Aorta (tissue), 5 donors: ENCODE measurements at regions not wholly inside any gene's neighbourhood (a gene's known extent, or its start where the extent isn't known, plus 50 kb on each side); places are given as distances from the start of the nearest gene placed in this dataset.
A peak's percentile ranks its signal among the peaks of the same experiment; 100 is the strongest.
"Not testable (repeated sequence)": the region's sequence is repeated elsewhere in the genome, so short reads cannot be mapped to it uniquely, and the experiment has no call there.

Source experiments
- ATAC-seq: fragments of 200-7000 bp; cut with Tn5 transposase; one replicate; pipeline ENCODE4 v1.9.1; 2022; ENCODE audit warnings: moderate library complexity; ENCODE audit not compliant: low FRiP score
- DNase-seq, 2 donors: peaks; one replicate each; pipeline ENCODE4 v3.0.0-alpha.2; 2020
- H3K27ac ChIP-seq, 2 donors: one replicate each; pipeline ENCODE4 v1.5.1; 2013; ENCODE audit warnings: low read length in 2 of 2, mild to moderate bottlenecking in 2 of 2, moderate library complexity in 2 of 2, control low read depth in 1 of 2, inconsistent platforms in 1 of 2, low read depth in 1 of 2
- H3K27me3 ChIP-seq, 2 donors: one replicate each; pipeline ENCODE4 v1.6.1; 2013; ENCODE audit warnings: control low read depth in 1 of 2, low read length in 1 of 2, mild to moderate bottlenecking in 1 of 2, moderate library complexity in 1 of 2; ENCODE audit not compliant: insufficient read depth in 2 of 2, control insufficient read depth in 1 of 2
- H3K36me3 ChIP-seq, 2 donors: one replicate each; pipeline ENCODE4 v1.6.1; 2013; ENCODE audit warnings: control low read depth in 1 of 2, low read length in 1 of 2, mild to moderate bottlenecking in 1 of 2; ENCODE audit not compliant: insufficient read depth in 2 of 2, control insufficient read depth in 1 of 2
- H3K4me1 ChIP-seq, 2 donors: one replicate each; pipeline ENCODE4 v1.6.1; 2013; ENCODE audit warnings: low read length in 2 of 2, control low read depth in 1 of 2, mild to moderate bottlenecking in 1 of 2, moderate library complexity in 1 of 2; ENCODE audit not compliant: insufficient read depth in 2 of 2, control insufficient read depth in 1 of 2
- H3K4me3 ChIP-seq, 2 donors: one replicate each; pipeline ENCODE4 v1.5.1; 2013; ENCODE audit warnings: low read length in 2 of 2, control low read depth in 1 of 2, mild to moderate bottlenecking in 1 of 2
- H3K9me3 ChIP-seq: one replicate; pipeline ENCODE4 v1.6.1; 2013; ENCODE audit warnings: mild to moderate bottlenecking, low read length; ENCODE audit not compliant: control insufficient read depth
- WGBS, 2 donors: extraction: QIAGEN DNeasy Blood & Tissue Kit; methylation state at CpG; one replicate each; pipeline ENCODE4 v1.1.7; 2013; 5-methylcytosine and 5-hydroxymethylcytosine counted together
- intact Hi-C, 2 donors: fragments of 100-400 bp; cut with DNase I; formaldehyde crosslinking; loops; one replicate each; pipeline versions ENCODE4 v1.14.2 to v1.15.0; 2022
- donor health status: healthy with polysubstance abuse.
- donor health status: Bipolar disorder and iron deficiency.
- donor health status: DM: no; HTN: no; CAD: no.
- donor health status: DM: no; HTN: no; CAD: no.
- donor health status: DM: yes; HTN: yes; CAD: no.

DNA sequence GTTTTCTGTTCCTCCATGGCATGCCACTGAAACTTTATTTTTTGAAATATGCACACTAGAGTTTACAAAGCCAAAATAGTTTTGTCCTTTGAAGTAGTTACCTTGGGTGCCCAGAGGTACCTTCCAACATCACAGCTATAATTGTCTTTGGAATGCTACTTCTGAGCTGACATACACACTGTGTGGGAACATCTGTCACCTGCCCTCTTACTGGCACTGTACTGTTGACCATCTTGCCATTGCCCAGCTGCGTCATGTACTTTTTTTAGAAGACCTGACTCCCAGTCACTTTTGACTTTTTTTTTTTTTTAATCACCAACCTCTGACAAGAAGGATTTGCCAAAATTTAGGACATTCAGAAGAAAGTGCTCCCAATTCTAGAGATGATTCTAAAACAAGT lies 200.5 kb upstream of the CXorf66 start:
- Histone ChIP-seq H3K27ac (no peak overlapping the region), H3K4me1 (no peaks in the 10 kb centered on the region), H3K27me3 (no peaks in the 10 kb centered on the region), H3K4me3 (no peak overlapping the region), H3K9me3 (no peaks in the 10 kb centered on the region), H3K36me3 (no peaks in the 10 kb centered on the region)
- ATAC-seq (no peak), DNase-seq (no peak)
- WGBS, 2 donors = 63 to 69% methylated on average over 1 of the region's 1 CpG
- intact Hi-C loops = no loop called here

DNA sequence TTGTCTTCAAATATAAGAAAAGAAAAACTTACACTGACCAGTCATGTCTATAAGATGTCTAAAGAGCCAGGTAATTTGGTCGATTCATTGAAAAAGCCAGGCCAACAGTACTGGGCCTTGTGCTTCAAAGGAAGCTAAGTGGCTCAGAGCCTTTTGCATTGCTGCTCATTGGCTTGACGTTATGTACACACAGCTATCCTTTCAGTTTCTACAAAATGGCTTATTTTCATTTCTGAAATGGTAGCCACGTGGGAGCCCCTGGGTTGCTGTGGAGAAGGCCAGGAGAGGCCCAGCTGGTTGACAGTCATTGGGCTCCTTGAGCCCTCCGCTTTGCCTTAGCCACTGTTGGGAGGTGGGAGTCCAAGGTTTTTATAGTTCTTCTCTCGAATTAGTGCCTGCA lies 199.1 kb upstream of the CXorf66 start:
- 60 to 72% methylated on average over 5 of the region's 5 CpGs for WGBS, 2 donors
- no peaks in the 10 kb centered on the region for H3K4me1 ChIP-seq
- H3K9me3 ChIP-seq = no peaks in the 10 kb centered on the region
- no peaks in the 10 kb centered on the region for H3K36me3 ChIP-seq
- no peaks in the 10 kb centered on the region for H3K27me3 ChIP-seq
- no peak overlapping the region for H3K4me3 ChIP-seq
- H3K27ac ChIP-seq = no peak overlapping the region
- DNase-seq (no peak), ATAC-seq (no peak)
- intact Hi-C loops = no loop called here

DNA sequence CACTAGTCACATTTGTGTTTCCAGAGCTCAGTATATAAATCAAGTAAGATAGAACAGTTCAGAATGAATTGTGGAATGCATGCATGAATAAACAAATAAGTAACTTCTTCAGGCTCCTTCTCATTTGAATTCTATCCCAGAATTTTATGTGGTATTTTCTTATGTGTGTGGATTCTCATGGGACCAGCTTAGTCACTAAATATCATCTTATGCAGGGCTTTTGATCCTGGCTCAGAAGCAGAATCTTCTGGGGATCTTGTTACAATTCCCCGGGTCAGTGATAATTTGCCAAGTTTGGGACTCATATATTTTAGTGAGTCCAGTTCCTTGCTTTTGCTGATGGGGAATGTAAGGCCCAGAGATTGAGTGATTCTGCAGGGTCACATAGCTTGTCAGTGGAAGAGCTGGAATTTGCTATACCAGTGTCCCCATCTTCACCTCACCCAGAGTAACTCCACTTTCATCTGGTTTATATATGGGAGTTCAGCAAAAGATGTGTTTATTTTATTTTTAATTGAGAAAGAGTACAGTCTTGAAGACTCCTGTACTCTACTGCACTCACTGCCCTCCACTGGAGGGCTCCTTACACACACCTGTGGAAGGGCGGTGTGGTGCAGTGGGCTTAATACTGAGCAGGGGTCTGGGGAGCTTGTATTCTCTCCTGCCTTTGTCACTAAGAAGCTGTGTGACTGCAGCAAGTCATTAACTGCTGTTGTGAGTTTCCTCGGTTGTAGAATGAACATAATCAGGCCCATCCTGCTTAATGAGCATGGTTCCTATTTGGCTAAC lies 198.2 kb upstream of the CXorf66 start:
- Histone ChIP-seq H3K9me3 (no peaks in the 10 kb centered on the region), H3K4me3 (no peak overlapping the region), H3K4me1 (no peaks in the 10 kb centered on the region), H3K36me3 (no peaks in the 10 kb centered on the region), H3K27me3 (no peaks in the 10 kb centered on the region), H3K27ac (no peak overlapping the region)
- WGBS, 2 donors = 59 to 70% methylated on average over 3 of the region's 3 CpGs
- intact Hi-C loops = no loop called here
- ATAC-seq = no peak
- no peak for DNase-seq

DNA sequence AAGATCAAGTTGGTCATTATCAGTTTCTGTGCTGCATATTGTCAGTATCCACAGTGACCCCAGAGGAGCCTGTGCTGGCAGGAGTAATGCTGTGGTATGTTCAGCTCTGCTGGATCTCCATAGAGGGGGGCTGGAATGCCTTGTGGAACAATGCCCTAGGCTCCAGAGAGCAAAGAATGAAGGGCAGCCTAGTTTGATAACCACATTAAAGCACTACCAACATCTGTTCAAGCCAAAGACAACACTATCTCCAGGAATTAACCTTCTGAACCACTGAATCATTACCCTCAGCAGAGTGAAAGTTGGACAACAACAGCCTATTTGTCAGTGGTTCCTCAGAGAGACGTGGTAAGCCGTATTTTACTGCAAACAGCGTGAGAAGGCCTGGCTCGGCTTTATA lies 192.3 kb upstream of the CXorf66 start:
- H3K4me1 ChIP-seq = no peaks in the 10 kb centered on the region
- no peak overlapping the region for H3K27ac ChIP-seq
- no peak for DNase-seq
- intact Hi-C loops = no loop called here
- WGBS, 2 donors = 32 to 35% methylated on average over 4 of the region's 4 CpGs
- ATAC-seq = no peak
- no peaks in the 10 kb centered on the region for H3K27me3 ChIP-seq
- H3K9me3 ChIP-seq = peaks cover 2% of the 10 kb centered on the region
- no peak overlapping the region for H3K4me3 ChIP-seq
- no peaks in the 10 kb centered on the region for H3K36me3 ChIP-seq

DNA sequence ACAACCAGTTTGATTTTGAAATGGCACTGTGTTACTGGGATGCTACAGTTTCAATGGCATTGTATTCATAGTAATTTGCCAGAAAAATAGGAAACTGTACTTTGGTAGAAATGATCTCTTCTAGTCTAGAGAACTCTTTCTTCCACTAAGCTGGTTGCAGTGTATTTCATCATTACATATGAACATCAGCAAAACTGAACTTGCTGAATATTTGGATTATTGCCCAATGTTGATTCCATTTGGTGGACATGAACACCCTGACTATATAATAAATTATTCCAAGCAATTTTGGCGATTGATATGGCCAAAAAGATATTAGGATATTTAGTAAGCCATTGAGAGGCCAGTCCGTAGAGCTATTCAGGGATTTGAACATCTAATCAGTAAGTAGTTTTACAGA lies 191.8 kb upstream of the CXorf66 start:
- no peak overlapping the region for H3K4me3 ChIP-seq
- no peaks in the 10 kb centered on the region for H3K36me3 ChIP-seq
- 64 to 80% methylated on average over 2 of the region's 2 CpGs for WGBS, 2 donors
- intact Hi-C loops = no loop called here
- no peak for DNase-seq
- no peak overlapping the region for H3K27ac ChIP-seq
- H3K27me3 ChIP-seq = no peaks in the 10 kb centered on the region
- H3K9me3 ChIP-seq = peaks cover 2% of the 10 kb centered on the region
- no peaks in the 10 kb centered on the region for H3K4me1 ChIP-seq
- ATAC-seq = no peak

DNA sequence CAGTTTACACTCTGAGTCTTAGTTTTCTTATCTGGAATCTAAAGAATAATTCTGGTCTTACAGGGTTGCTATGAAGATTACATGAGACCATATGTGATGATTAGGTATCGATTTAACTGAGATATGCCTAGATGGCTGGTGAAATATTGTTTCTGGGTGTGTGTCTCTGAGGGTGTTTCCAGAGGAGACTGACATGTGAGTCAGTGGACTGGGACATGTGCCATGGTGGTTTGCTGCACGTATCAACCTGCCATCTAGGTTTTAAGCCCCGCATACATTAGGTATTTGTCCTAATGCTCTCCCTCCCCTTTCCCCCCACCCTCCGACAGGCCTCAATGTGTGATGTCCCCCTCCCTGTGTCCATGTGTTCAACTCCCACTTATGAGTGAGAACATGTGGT lies 186.0 kb upstream of the CXorf66 start:
- ATAC-seq (no peak), DNase-seq (no peak)
- Histone ChIP-seq H3K27me3 (no peaks in the 10 kb centered on the region), H3K9me3 (peaks cover 2% of the 10 kb centered on the region), H3K4me1 (no peaks in the 10 kb centered on the region), H3K27ac (no peak overlapping the region), H3K4me3 (no peak overlapping the region), H3K36me3 (no peaks in the 10 kb centered on the region)
- 74 to 86% methylated on average over 4 of the region's 4 CpGs for WGBS, 2 donors
- intact Hi-C loops = no loop called here

DNA sequence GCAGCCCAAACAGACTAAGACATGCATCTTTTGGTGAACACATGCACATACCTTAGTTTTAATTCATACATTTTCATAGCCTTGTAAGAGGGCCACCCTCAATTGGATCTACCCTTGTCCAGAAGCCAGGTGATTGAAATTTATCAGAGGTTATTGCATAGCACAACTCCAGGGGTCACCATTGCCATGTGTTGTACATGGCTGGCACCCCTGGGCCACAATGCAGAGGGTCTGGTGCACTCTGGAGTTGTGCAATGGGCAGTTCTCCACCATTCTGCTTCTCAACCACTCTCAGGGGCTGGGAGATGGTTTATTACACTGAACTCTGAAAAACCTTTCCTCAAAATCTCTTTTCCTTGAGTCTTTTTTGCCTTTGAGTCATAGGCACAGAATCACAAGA lies 184.4 kb upstream of the CXorf66 start:
- Histone ChIP-seq H3K9me3 (no peaks in the 10 kb centered on the region), H3K27me3 (no peaks in the 10 kb centered on the region), H3K4me1 (no peaks in the 10 kb centered on the region), H3K4me3 (no peak overlapping the region), H3K36me3 (no peaks in the 10 kb centered on the region), H3K27ac (no peak overlapping the region)
- intact Hi-C loops = no loop called here
- DNase-seq (no peak), ATAC-seq (no peak)

DNA sequence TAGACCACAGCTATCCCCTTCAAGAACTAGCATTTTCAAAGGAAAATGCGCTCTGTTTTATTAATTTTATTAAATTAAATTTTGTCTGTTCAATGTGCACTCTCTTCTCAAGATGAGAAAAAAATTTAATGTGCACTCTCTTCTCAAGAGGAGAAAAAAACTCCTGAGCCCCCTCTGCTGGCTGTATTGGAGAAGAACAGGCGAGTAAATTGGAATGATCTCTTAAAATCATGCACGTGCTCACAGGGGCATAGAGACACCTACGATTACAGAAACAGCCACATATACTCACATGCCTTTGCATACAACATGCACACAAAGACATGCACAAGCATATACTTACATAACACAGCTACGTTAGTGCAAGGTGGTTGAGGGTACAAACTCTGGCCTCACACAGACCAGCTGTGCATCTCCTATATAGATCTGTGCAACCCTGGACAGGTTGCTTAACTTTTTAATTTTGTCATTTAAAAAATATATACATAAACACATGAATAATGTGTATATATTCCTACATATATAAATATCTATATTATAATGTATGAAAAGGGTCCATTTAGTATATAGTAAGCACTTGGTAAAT lies 176.2 kb upstream of the CXorf66 start:
- H3K4me3 ChIP-seq = no peak overlapping the region
- no peak for DNase-seq
- WGBS, 2 donors = 2 to 4% methylated on average over 5 of the region's 5 CpGs
- H3K9me3 ChIP-seq = no peaks in the 10 kb centered on the region
- H3K27ac ChIP-seq = no peak overlapping the region
- intact Hi-C loops = loop anchor here (2.0 to 5.0 kb wide), 2 partner anchors 84 to 85 kb away; no protein-coding TSS in a partner anchor
- no peaks in the 10 kb centered on the region for H3K27me3 ChIP-seq
- H3K4me1 ChIP-seq = no peaks in the 10 kb centered on the region
- no peak for ATAC-seq
- no peaks in the 10 kb centered on the region for H3K36me3 ChIP-seq

DNA sequence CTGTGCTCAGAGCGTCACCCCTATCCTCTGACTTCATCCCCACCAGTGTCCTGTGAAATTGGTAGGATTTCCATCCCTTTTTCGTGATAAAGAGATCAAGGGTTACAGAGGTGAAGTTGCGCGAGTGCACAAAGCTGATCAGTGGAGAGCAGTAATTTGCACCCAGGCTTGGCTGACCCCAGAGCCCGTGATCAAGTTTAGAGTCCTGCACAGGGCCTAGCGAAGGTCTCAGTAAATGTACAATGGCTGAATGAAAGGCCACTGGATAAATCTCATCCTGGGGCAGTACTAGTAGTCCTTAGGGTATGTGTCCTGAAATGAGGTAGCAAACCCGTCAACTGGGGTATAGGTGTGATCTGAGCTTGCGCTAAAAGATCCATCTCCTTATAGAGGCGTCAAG lies 173.2 kb upstream of the CXorf66 start:
- intact Hi-C loops = not testable (repeated sequence)
- peak; percentile 56 for ATAC-seq
- 87 to 93% methylated on average over 9 of the region's 9 CpGs for WGBS, 2 donors

More for the DNA sequence above, 173.2 kb upstream of the CXorf66 start:
- H3K4me1 ChIP-seq, H3K27me3 ChIP-seq, DNase-seq, H3K36me3 ChIP-seq, H3K27ac ChIP-seq, H3K4me3 ChIP-seq, H3K9me3 ChIP-seq: not testable (repeated sequence)
